ENCODE measurements at regions not wholly inside any gene's neighbourhood (a gene's known extent, or its start where the extent isn't known, plus 50 kb on each side); places are given as distances from the start of the nearest gene placed in this dataset.

DNA sequence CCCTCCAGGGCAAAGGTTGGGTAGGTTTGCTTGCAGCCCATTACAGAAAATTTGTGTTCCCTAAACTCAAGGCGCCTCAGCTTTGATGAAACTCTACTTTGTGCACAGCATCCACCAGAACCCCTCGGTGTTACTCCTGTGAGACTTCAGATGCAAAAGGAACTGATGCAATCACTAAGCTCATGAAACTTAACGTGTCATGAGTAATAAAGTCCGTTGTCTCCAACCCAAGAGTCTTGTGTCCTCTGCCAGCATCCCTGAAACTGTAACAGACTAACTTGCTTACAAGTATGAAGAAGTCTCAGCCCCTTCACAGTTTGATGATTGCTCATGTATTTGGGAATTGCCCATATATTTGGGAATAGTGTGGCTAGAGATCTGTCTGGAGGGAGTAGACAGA is 74.8 kb upstream of the MARCHF10 start:
- TF ChIP-seq, protein P1, sequence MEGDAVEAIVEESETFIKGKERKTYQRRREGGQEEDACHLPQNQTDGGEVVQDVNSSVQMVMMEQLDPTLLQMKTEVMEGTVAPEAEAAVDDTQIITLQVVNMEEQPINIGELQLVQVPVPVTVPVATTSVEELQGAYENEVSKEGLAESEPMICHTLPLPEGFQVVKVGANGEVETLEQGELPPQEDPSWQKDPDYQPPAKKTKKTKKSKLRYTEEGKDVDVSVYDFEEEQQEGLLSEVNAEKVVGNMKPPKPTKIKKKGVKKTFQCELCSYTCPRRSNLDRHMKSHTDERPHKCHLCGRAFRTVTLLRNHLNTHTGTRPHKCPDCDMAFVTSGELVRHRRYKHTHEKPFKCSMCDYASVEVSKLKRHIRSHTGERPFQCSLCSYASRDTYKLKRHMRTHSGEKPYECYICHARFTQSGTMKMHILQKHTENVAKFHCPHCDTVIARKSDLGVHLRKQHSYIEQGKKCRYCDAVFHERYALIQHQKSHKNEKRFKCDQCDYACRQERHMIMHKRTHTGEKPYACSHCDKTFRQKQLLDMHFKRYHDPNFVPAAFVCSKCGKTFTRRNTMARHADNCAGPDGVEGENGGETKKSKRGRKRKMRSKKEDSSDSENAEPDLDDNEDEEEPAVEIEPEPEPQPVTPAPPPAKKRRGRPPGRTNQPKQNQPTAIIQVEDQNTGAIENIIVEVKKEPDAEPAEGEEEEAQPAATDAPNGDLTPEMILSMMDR (conservative IDR thresholded peaks at IDR 0.05), result no peak
- H3K9me3 ChIP-seq (ENCODE audit: control insufficient read depth, low read length), result no peaks in the 10 kb centered on the region
- Mint-ChIP-seq H3K27ac (no peak overlapping the region), H3K27me3 (ENCODE audit: insufficient read depth) (no peaks in the 10 kb centered on the region), H3K4me3 (no peak overlapping the region), H3K36me3 (ENCODE audit: low read depth) (no peaks in the 10 kb centered on the region), H3K4me1 (no peaks in the 10 kb centered on the region), H3K9me3 (peaks cover 1% of the 10 kb centered on the region)
- no peak overlapping the region for H3K27ac ChIP-seq (ENCODE audit: low read depth, low read length)
- H3K27me3 ChIP-seq (ENCODE audit: control insufficient read depth, insufficient read depth, low read length, poor library complexity, severe bottlenecking), result no peaks in the 10 kb centered on the region
- H3K4me1 ChIP-seq (ENCODE audit: control insufficient read depth, insufficient read depth, low read length), result no peaks in the 10 kb centered on the region
- H3K36me3 ChIP-seq (ENCODE audit: control insufficient read depth, insufficient read depth, low read length), result no peaks in the 10 kb centered on the region
- peak; percentile 24 for DNase-seq
- 91 to 95% methylated on average over 4 of the region's 4 CpGs for WGBS, 2 experiments (ENCODE audit: insufficient coverage in 1 of 2, insufficient read length in 1 of 2)
- H3K4me3 ChIP-seq (ENCODE audit: low read length), result no peak overlapping the region
- no peak overlapping the region for H3K9ac ChIP-seq (ENCODE audit: extremely low read depth, low read length, poor library complexity, severe bottlenecking)

DNA sequence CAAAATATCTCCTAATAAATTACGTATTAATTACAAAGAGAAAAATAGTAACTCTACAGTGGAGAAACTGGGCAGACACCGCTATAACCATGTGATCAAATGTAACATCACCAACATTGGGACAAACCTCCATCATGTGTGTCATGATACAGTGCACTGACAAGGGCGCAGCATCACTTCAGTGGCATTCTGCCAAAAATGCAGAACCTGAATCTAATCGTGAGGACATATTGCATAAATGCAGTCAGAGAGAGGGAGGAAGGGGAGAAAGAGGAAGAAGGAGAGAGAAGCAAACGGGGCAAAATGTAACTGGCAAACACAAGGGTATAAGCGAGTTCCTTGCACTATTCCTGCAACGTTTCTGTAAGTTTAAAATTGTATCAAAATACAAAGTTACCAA is 74.2 kb upstream of the MARCHF10 start:
- no peaks in the 10 kb centered on the region for H3K4me1 ChIP-seq (ENCODE audit: control insufficient read depth, insufficient read depth, low read length)
- no peaks in the 10 kb centered on the region for H3K9me3 Mint-ChIP-seq
- TF ChIP-seq, protein P1 (conservative IDR thresholded peaks at IDR 0.05), result no peak
- no peaks in the 10 kb centered on the region for H3K36me3 Mint-ChIP-seq (ENCODE audit: low read depth)
- H3K27ac Mint-ChIP-seq, result no peak overlapping the region
- H3K4me3 ChIP-seq (ENCODE audit: low read length), result no peak overlapping the region
- peak; percentile 7 for DNase-seq
- no peak overlapping the region for H3K4me3 Mint-ChIP-seq
- H3K36me3 ChIP-seq (ENCODE audit: control insufficient read depth, insufficient read depth, low read length), result no peaks in the 10 kb centered on the region
- WGBS, 2 experiments (ENCODE audit: insufficient coverage in 1 of 2, insufficient read length in 1 of 2), result 90 to 93% methylated on average over 3 to 7 of the region's 7 CpGs
- H3K4me1 Mint-ChIP-seq, result no peaks in the 10 kb centered on the region
- no peak overlapping the region for H3K27ac ChIP-seq (ENCODE audit: low read depth, low read length)
- H3K27me3 Mint-ChIP-seq (ENCODE audit: insufficient read depth), result no peaks in the 10 kb centered on the region
- no peaks in the 10 kb centered on the region for H3K9me3 ChIP-seq (ENCODE audit: control insufficient read depth, low read length)
- H3K27me3 ChIP-seq (ENCODE audit: control insufficient read depth, insufficient read depth, low read length, poor library complexity, severe bottlenecking), result no peaks in the 10 kb centered on the region
- no peak overlapping the region for H3K9ac ChIP-seq (ENCODE audit: extremely low read depth, low read length, poor library complexity, severe bottlenecking)

DNA sequence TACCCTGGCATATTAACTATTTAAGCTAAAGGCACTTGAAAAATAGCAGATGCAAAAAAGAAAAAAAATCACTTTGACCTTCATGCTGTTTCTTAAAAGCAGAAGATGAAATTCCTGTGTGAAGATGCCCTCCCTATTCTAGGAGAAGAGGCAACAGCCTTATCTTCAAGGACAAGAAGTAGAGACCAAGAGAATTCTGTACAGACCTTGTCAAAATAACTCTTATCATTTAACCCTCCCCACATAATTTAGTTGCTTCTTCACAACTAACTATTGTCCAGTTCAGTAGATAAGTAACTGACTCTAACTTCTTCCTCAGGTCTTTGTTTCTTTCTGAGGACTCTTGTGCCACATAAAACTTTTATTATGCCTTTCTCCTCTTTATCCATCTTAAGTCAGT is 72.0 kb upstream of the MARCHF10 start:
- Histone ChIP-seq H3K27me3 (ENCODE audit: control insufficient read depth, insufficient read depth, low read length, poor library complexity, severe bottlenecking) (no peaks in the 10 kb centered on the region), H3K36me3 (ENCODE audit: control insufficient read depth, insufficient read depth, low read length) (no peaks in the 10 kb centered on the region), H3K9ac (ENCODE audit: extremely low read depth, low read length, poor library complexity, severe bottlenecking) (no peak overlapping the region), H3K9me3 (ENCODE audit: control insufficient read depth, low read length) (no peaks in the 10 kb centered on the region), H3K27ac (ENCODE audit: low read depth, low read length) (no peak overlapping the region), H3K4me1 (ENCODE audit: control insufficient read depth, insufficient read depth, low read length) (no peaks in the 10 kb centered on the region), H3K4me3 (ENCODE audit: low read length) (no peak overlapping the region)
- Mint-ChIP-seq H3K4me1 (no peaks in the 10 kb centered on the region), H3K9me3 (no peaks in the 10 kb centered on the region), H3K4me3 (no peak overlapping the region), H3K27ac (no peak overlapping the region), H3K36me3 (ENCODE audit: low read depth) (no peaks in the 10 kb centered on the region), H3K27me3 (ENCODE audit: insufficient read depth) (no peaks in the 10 kb centered on the region)
- TF ChIP-seq, protein P1 (conservative IDR thresholded peaks at IDR 0.05), result no peak
- no peak for DNase-seq
